Muscle of arm (tissue), 1 donor: ENCODE measurements at regions not wholly inside any gene's neighbourhood (a gene's known extent, or its start where the extent isn't known, plus 50 kb on each side); places are given as distances from the start of the nearest gene placed in this dataset.

Experiments
- DNase-seq: peaks from one replicate; pipeline ENCODE4 v3.0.0-alpha.2; 2013

GRCh38 chr13:44093607-44094564 is 214.2 kb downstream of the LACC1 start:
- DNase-seq: no peak

- no peak for DNase-seq
Observed at GRCh38 chr13:44096901-44097300, 217.2 kb downstream of the LACC1 start.

GRCh38 chr13:44098559-44098958 is 218.9 kb downstream of the LACC1 start:
- no peak for DNase-seq

- no peak for DNase-seq
Observed at GRCh38 chr13:44101347-44102083, 221.8 kb downstream of the LACC1 start.

GRCh38 chr13:44103429-44104196 is 223.9 kb downstream of the LACC1 start:
- DNase-seq: no peak

- DNase-seq: peak; percentile 35
Observed at GRCh38 chr13:44104197-44104490, 224.4 kb downstream of the LACC1 start.

GRCh38 chr13:44104969-44105368 is 225.3 kb downstream of the LACC1 start:
- no peak for DNase-seq

GRCh38 chr13:44106266-44107152 is 226.8 kb downstream of the LACC1 start:
- no peak for DNase-seq

GRCh38 chr13:44107357-44108121 is 227.8 kb downstream of the LACC1 start:
- no peak for DNase-seq

- no peak for DNase-seq
Observed at GRCh38 chr13:44108331-44108858, 228.7 kb downstream of the LACC1 start.

- no peak for DNase-seq
Observed at GRCh38 chr13:44110091-44110621, 230.5 kb downstream of the LACC1 start.

- no peak for DNase-seq
Observed at GRCh38 chr13:44111701-44112100, 232.0 kb downstream of the LACC1 start.

GRCh38 chr13:44112700-44113329 is 233.1 kb downstream of the LACC1 start:
- DNase-seq: no peak

GRCh38 chr13:44116562-44117332 is 237.0 kb downstream of the LACC1 start:
- peak; percentile 37 for DNase-seq

- no peak for DNase-seq
Observed at GRCh38 chr13:44117351-44117750, 237.6 kb downstream of the LACC1 start.

- DNase-seq: no peak
Observed at GRCh38 chr13:44117816-44118215, 238.1 kb downstream of the LACC1 start.

- DNase-seq: no peak
Observed at GRCh38 chr13:44118881-44119280, 239.2 kb downstream of the LACC1 start.

- DNase-seq: peak; percentile 53
Observed at GRCh38 chr13:44120043-44120442, 240.3 kb downstream of the LACC1 start.
